ENCODE measurements at regions not wholly inside any gene's neighbourhood (a gene's known extent, or its start where the extent isn't known, plus 50 kb on each side); places are given as distances from the start of the nearest gene placed in this dataset.
"Not testable (repeated sequence)": the region's sequence is repeated elsewhere in the genome, so short reads cannot be mapped to it uniquely, and the experiment has no call there.

- no peak for DNase-seq
These were observed 684.0 kb upstream of the AADAT start for GRCh38 chr4:170773709-170774273.

- no peak for DNase-seq
These were observed 682.7 kb upstream of the AADAT start for GRCh38 chr4:170772429-170772828.

- no peak for DNase-seq
These were observed 680.9 kb upstream of the AADAT start for GRCh38 chr4:170770664-170771063.

- no peak for DNase-seq
These were observed 680.1 kb upstream of the AADAT start for GRCh38 chr4:170769862-170770261.

GRCh38 chr4:170758988-170759387, 669.2 kb upstream of the AADAT start:
- DNase-seq: no peak

- no peak for DNase-seq
These were observed 660.8 kb upstream of the AADAT start for GRCh38 chr4:170750519-170750918.

- DNase-seq: no peak
These were observed 659.2 kb upstream of the AADAT start for GRCh38 chr4:170748975-170749374.

- no peak for DNase-seq
These were observed 653.9 kb upstream of the AADAT start for GRCh38 chr4:170743633-170744032.

GRCh38 chr4:170741856-170742255, 652.1 kb upstream of the AADAT start:
- no peak for DNase-seq

GRCh38 chr4:170736710-170737109, 647.0 kb upstream of the AADAT start:
- no peak for DNase-seq

- no peak for DNase-seq
These were observed 640.1 kb upstream of the AADAT start for GRCh38 chr4:170729897-170730296.

- no peak for DNase-seq
These were observed 639.5 kb upstream of the AADAT start for GRCh38 chr4:170729236-170729635.

- DNase-seq: no peak
These were observed 634.4 kb upstream of the AADAT start for GRCh38 chr4:170724191-170724590.

- DNase-seq: no peak
These were observed 633.4 kb upstream of the AADAT start for GRCh38 chr4:170723171-170723570.

- DNase-seq: no peak
These were observed 632.1 kb upstream of the AADAT start for GRCh38 chr4:170721812-170722373.

GRCh38 chr4:170716868-170717267, 627.1 kb upstream of the AADAT start:
- DNase-seq: no peak

- DNase-seq: no peak
These were observed 616.2 kb upstream of the AADAT start for GRCh38 chr4:170705907-170706306.

GRCh38 chr4:170700064-170700463, 610.3 kb upstream of the AADAT start:
- DNase-seq: no peak

- DNase-seq: no peak
These were observed 608.6 kb upstream of the AADAT start for GRCh38 chr4:170698334-170698733.

GRCh38 chr4:170697845-170698244, 608.1 kb upstream of the AADAT start:
- no peak for DNase-seq

- no peak for DNase-seq
These were observed 607.3 kb upstream of the AADAT start for GRCh38 chr4:170697045-170697444.

GRCh38 chr4:170691168-170691567, 601.4 kb upstream of the AADAT start:
- no peak for DNase-seq

- no peak for DNase-seq
These were observed 598.0 kb upstream of the AADAT start for GRCh38 chr4:170687751-170688150.

GRCh38 chr4:170685701-170686100, 595.9 kb upstream of the AADAT start:
- DNase-seq: not testable (repeated sequence)

GRCh38 chr4:170682558-170683294, 593.0 kb upstream of the AADAT start:
- DNase-seq: no peak

Data from activated CD4-positive, alpha-beta T cell treated with anti-CD3 and anti-CD28 coated beads, Interleukin-2, amount 50 U/mL, for 48 hours (primary cell).